ENCODE measurements at regions not wholly inside any gene's neighbourhood (a gene's known extent, or its start where the extent isn't known, plus 50 kb on each side); places are given as distances from the start of the nearest gene placed in this dataset.
A peak's percentile ranks its signal among the peaks of the same experiment; 100 is the strongest.

- TF ChIP-seq RAD21 (IDR thresholded peaks at IDR 0.05; ENCODE audit: low read depth) (peak; percentile 6; the same call in 1 of the 2 replicates), FOXM1 (IDR thresholded peaks at IDR 0.05; ENCODE audit: borderline replicate concordance, low read depth) (no peak), TAF1 (IDR thresholded peaks at IDR 0.05; ENCODE audit: low read depth) (no peak), MAX (IDR thresholded peaks at IDR 0.05) (no peak), TEAD4 (IDR thresholded peaks at IDR 0.05) (no peak), YY1 (IDR thresholded peaks at IDR 0.05; ENCODE audit: low read depth) (no peak), CREB1 (IDR thresholded peaks at IDR 0.05; ENCODE audit: low read depth) (no peak), EP300 (IDR thresholded peaks at IDR 0.05; ENCODE audit: borderline replicate concordance) (no peak), REST (IDR thresholded peaks at IDR 0.05; ENCODE audit: low read depth) (no peak), USF1 (IDR thresholded peaks at IDR 0.05) (no peak), TCF12 (IDR thresholded peaks at IDR 0.05; ENCODE audit: low read depth) (no peak), EGR1 (IDR thresholded peaks at IDR 0.05) (no peak), CEBPB (IDR thresholded peaks at IDR 0.05) (no peak), NFIC (IDR thresholded peaks at IDR 0.05) (no peak)
These were observed 1219.0 kb upstream of the EYS start for GRCh38 chr6:66926060-66926459.
